ENCODE measurements at regions not wholly inside any gene's neighbourhood (a gene's known extent, or its start where the extent isn't known, plus 50 kb on each side); places are given as distances from the start of the nearest gene placed in this dataset.

GRCh38 chr11:62030071-62030684, 62.7 kb upstream of the FTH1 start:
- peaks cover 0 to 19% (median 0%) of the 10 kb centered on the region in 5 experiments for H3K9me3 ChIP-seq (ENCODE audit: control extremely low read depth in 1 of 5, control insufficient read depth in 4 of 5, insufficient read depth in 2 of 5, low read depth in 1 of 5, low read length in 4 of 5)
- WGBS (ENCODE audit: insufficient coverage): 98% methylated on average over 5 of the region's 8 CpGs
- peaks cover 2 to 21% (median 8%) of the 10 kb centered on the region in 4 experiments for H3K4me1 ChIP-seq (ENCODE audit: control extremely low read depth in 1 of 4, control insufficient read depth in 4 of 4, insufficient read depth in 4 of 4, low read length in 3 of 4)
- ChIA-PET CTCF (interaction anchor here (0.9 to 2.4 kb wide), 6 partner anchors 9 to 82 kb away, joined by 3 to 13 read pairs (median 4); no protein-coding TSS in a partner anchor), POLR2A (interaction anchor here (1.2 kb wide), 1 partner anchor 26 kb away, joined by 3 read pairs; no protein-coding TSS in a partner anchor)
- no peaks in the 10 kb centered on the region for H3K27me3 ChIP-seq (replicated peaks in 2 of 5; ENCODE audit: control insufficient read depth in 4 of 5, insufficient read depth in 5 of 5, low read length in 4 of 5)
- no peak overlapping the region for H3K27ac ChIP-seq (ENCODE audit: insufficient read depth in 1 of 2, low read depth in 1 of 2, low read length in 2 of 2, poor library complexity in 1 of 2, severe bottlenecking in 2 of 2)
- no peak for DNase-seq
- H3K4me3 ChIP-seq (ENCODE audit: control insufficient read depth in 1 of 7, extremely low read depth in 1 of 7, insufficient read depth in 4 of 7, low read depth in 2 of 7, low read length in 6 of 7): no peak overlapping the region
- H3K36me3 ChIP-seq (ENCODE audit: control insufficient read depth in 4 of 4, insufficient read depth in 4 of 4, low read length in 3 of 4): no peaks in the 10 kb centered on the region

GRCh38 chr11:62026739-62027370, 59.4 kb upstream of the FTH1 start:
- Histone ChIP-seq H3K27ac (ENCODE audit: insufficient read depth in 1 of 2, low read depth in 1 of 2, low read length in 2 of 2, poor library complexity in 1 of 2, severe bottlenecking in 2 of 2) (peak overlapping the region in 1 of 2 experiments; percentile 97), H3K4me1 (ENCODE audit: control extremely low read depth in 1 of 4, control insufficient read depth in 4 of 4, insufficient read depth in 4 of 4, low read length in 3 of 4) (peaks cover 5 to 23% (median 15%) of the 10 kb centered on the region in 4 experiments), H3K4me3 (ENCODE audit: control insufficient read depth in 1 of 7, extremely low read depth in 1 of 7, insufficient read depth in 4 of 7, low read depth in 2 of 7, low read length in 6 of 7) (no peak overlapping the region), H3K36me3 (ENCODE audit: control insufficient read depth in 4 of 4, insufficient read depth in 4 of 4, low read length in 3 of 4) (no peaks in the 10 kb centered on the region), H3K9me3 (ENCODE audit: control extremely low read depth in 1 of 5, control insufficient read depth in 4 of 5, insufficient read depth in 2 of 5, low read depth in 1 of 5, low read length in 4 of 5) (peaks cover 0 to 3% (median 1%) of the 10 kb centered on the region in 5 experiments), H3K27me3 (replicated peaks in 2 of 5; ENCODE audit: control insufficient read depth in 4 of 5, insufficient read depth in 5 of 5, low read length in 4 of 5) (no peaks in the 10 kb centered on the region)
- DNase-seq: no peak
- ChIA-PET CTCF (interaction anchor here (0.7 to 3.8 kb wide), 6 partner anchors 10 to 59 kb away, joined by 3 to 25 read pairs (median 4); no protein-coding TSS in a partner anchor), POLR2A (interaction anchor here (1.2 to 3.0 kb wide), 4 partner anchors 15 to 64 kb away, joined by 3 to 25 read pairs (median 4); no protein-coding TSS in a partner anchor)
- WGBS (ENCODE audit: insufficient coverage): 100% methylated on average over 6 of the region's 6 CpGs

GRCh38 chr11:62025487-62026105, 58.2 kb upstream of the FTH1 start:
- POLR2A ChIA-PET: interaction anchor here (0.6 to 3.0 kb wide), 13 partner anchors 15 to 71 kb away, joined by 3 to 56 read pairs (median 5); partner anchors contain the start of gene FTH1
- CTCF ChIA-PET: interaction anchor here (0.6 to 3.8 kb wide), 14 partner anchors 8 to 77 kb away, joined by 3 to 25 read pairs (median 6); partner anchors contain the start of gene FTH1
- Histone ChIP-seq H3K27me3 (replicated peaks in 2 of 5; ENCODE audit: control insufficient read depth in 4 of 5, insufficient read depth in 5 of 5, low read length in 4 of 5) (no peaks in the 10 kb centered on the region), H3K4me3 (ENCODE audit: control insufficient read depth in 1 of 7, extremely low read depth in 1 of 7, insufficient read depth in 4 of 7, low read depth in 2 of 7, low read length in 6 of 7) (peak overlapping the region in 3 of 7 experiments; percentile 32 to 50 (median 33)), H3K9me3 (ENCODE audit: control extremely low read depth in 1 of 5, control insufficient read depth in 4 of 5, insufficient read depth in 2 of 5, low read depth in 1 of 5, low read length in 4 of 5) (peaks cover 0 to 11% (median 6%) of the 10 kb centered on the region in 5 experiments), H3K4me1 (ENCODE audit: control extremely low read depth in 1 of 4, control insufficient read depth in 4 of 4, insufficient read depth in 4 of 4, low read length in 3 of 4) (peaks cover 7 to 23% (median 15%) of the 10 kb centered on the region in 4 experiments), H3K36me3 (ENCODE audit: control insufficient read depth in 4 of 4, insufficient read depth in 4 of 4, low read length in 3 of 4) (no peaks in the 10 kb centered on the region), H3K27ac (ENCODE audit: insufficient read depth in 1 of 2, low read depth in 1 of 2, low read length in 2 of 2, poor library complexity in 1 of 2, severe bottlenecking in 2 of 2) (peak overlapping the region; percentile 96 to 97)
- peak; percentile 99 to 100 (median 99) for DNase-seq
- WGBS (ENCODE audit: insufficient coverage): under 1% methylated on average over 13 of the region's 13 CpGs

GRCh38 chr11:62024936-62025486, 57.6 kb upstream of the FTH1 start:
- POLR2A ChIA-PET: interaction anchor here (1.0 to 3.0 kb wide), 10 partner anchors 16 to 70 kb away, joined by 3 to 56 read pairs (median 6); partner anchors contain the start of gene FTH1
- Histone ChIP-seq H3K27ac (ENCODE audit: insufficient read depth in 1 of 2, low read depth in 1 of 2, low read length in 2 of 2, poor library complexity in 1 of 2, severe bottlenecking in 2 of 2) (peak overlapping the region; percentile 96 to 97), H3K9me3 (ENCODE audit: control extremely low read depth in 1 of 5, control insufficient read depth in 4 of 5, insufficient read depth in 2 of 5, low read depth in 1 of 5, low read length in 4 of 5) (peaks cover 0 to 11% (median 6%) of the 10 kb centered on the region in 5 experiments), H3K36me3 (ENCODE audit: control insufficient read depth in 4 of 4, insufficient read depth in 4 of 4, low read length in 3 of 4) (no peaks in the 10 kb centered on the region), H3K27me3 (replicated peaks in 2 of 5; ENCODE audit: control insufficient read depth in 4 of 5, insufficient read depth in 5 of 5, low read length in 4 of 5) (no peaks in the 10 kb centered on the region), H3K4me3 (ENCODE audit: control insufficient read depth in 1 of 7, extremely low read depth in 1 of 7, insufficient read depth in 4 of 7, low read depth in 2 of 7, low read length in 6 of 7) (peak overlapping the region in 5 of 7 experiments; percentile 9 to 50 (median 31)), H3K4me1 (ENCODE audit: control extremely low read depth in 1 of 4, control insufficient read depth in 4 of 4, insufficient read depth in 4 of 4, low read length in 3 of 4) (peaks cover 7 to 22% (median 15%) of the 10 kb centered on the region in 4 experiments)
- no CpG with 5 or more reads among the region's 6 CpGs for WGBS (ENCODE audit: insufficient coverage)
- no peak for DNase-seq
- CTCF ChIA-PET: interaction anchor here (0.8 to 3.8 kb wide), 12 partner anchors 12 to 77 kb away, joined by 3 to 25 read pairs (median 6); partner anchors contain the start of gene FTH1

GRCh38 chr11:62022211-62022610, 54.8 kb upstream of the FTH1 start:
- Histone ChIP-seq H3K9me3 (ENCODE audit: control extremely low read depth in 1 of 5, control insufficient read depth in 4 of 5, insufficient read depth in 2 of 5, low read depth in 1 of 5, low read length in 4 of 5) (peaks cover 0 to 11% (median 6%) of the 10 kb centered on the region in 5 experiments), H3K4me1 (ENCODE audit: control extremely low read depth in 1 of 4, control insufficient read depth in 4 of 4, insufficient read depth in 4 of 4, low read length in 3 of 4) (peaks cover 7 to 26% (median 20%) of the 10 kb centered on the region in 4 experiments), H3K27me3 (replicated peaks in 2 of 5; ENCODE audit: control insufficient read depth in 4 of 5, insufficient read depth in 5 of 5, low read length in 4 of 5) (no peaks in the 10 kb centered on the region), H3K36me3 (ENCODE audit: control insufficient read depth in 4 of 4, insufficient read depth in 4 of 4, low read length in 3 of 4) (no peaks in the 10 kb centered on the region), H3K4me3 (ENCODE audit: control insufficient read depth in 1 of 7, extremely low read depth in 1 of 7, insufficient read depth in 4 of 7, low read depth in 2 of 7, low read length in 6 of 7) (no peak overlapping the region), H3K27ac (ENCODE audit: insufficient read depth in 1 of 2, low read depth in 1 of 2, low read length in 2 of 2, poor library complexity in 1 of 2, severe bottlenecking in 2 of 2) (no peak overlapping the region)
- WGBS (ENCODE audit: insufficient coverage): 100% methylated on average over 1 of the region's 3 CpGs
- no peak for DNase-seq
- ChIA-PET CTCF (interaction anchor here (0.6 to 1.4 kb wide), 4 partner anchors 12 to 135 kb away, joined by 3 read pairs; no protein-coding TSS in a partner anchor), POLR2A (interaction anchor here (2.4 kb wide), 1 partner anchor 54 kb away, joined by 7 read pairs; the partner anchor contains the start of gene FTH1)

GRCh38 chr11:62020661-62021060, 53.2 kb upstream of the FTH1 start:
- ChIA-PET CTCF (interaction anchor here (0.9 to 1.1 kb wide), 5 partner anchors 17 to 537 kb away, joined by 3 to 4 read pairs (median 3); no protein-coding TSS in a partner anchor), POLR2A (interaction anchor here (2.4 kb wide), 1 partner anchor 53 kb away, joined by 7 read pairs; the partner anchor contains the start of gene FTH1)
- Histone ChIP-seq H3K36me3 (ENCODE audit: control insufficient read depth in 4 of 4, insufficient read depth in 4 of 4, low read length in 3 of 4) (no peaks in the 10 kb centered on the region), H3K27ac (ENCODE audit: insufficient read depth in 1 of 2, low read depth in 1 of 2, low read length in 2 of 2, poor library complexity in 1 of 2, severe bottlenecking in 2 of 2) (no peak overlapping the region), H3K27me3 (replicated peaks in 2 of 5; ENCODE audit: control insufficient read depth in 4 of 5, insufficient read depth in 5 of 5, low read length in 4 of 5) (no peaks in the 10 kb centered on the region), H3K9me3 (ENCODE audit: control extremely low read depth in 1 of 5, control insufficient read depth in 4 of 5, insufficient read depth in 2 of 5, low read depth in 1 of 5, low read length in 4 of 5) (peaks cover 0 to 11% (median 6%) of the 10 kb centered on the region in 5 experiments), H3K4me1 (ENCODE audit: control extremely low read depth in 1 of 4, control insufficient read depth in 4 of 4, insufficient read depth in 4 of 4, low read length in 3 of 4) (peaks cover 7 to 21% (median 13%) of the 10 kb centered on the region in 4 experiments), H3K4me3 (ENCODE audit: control insufficient read depth in 1 of 7, extremely low read depth in 1 of 7, insufficient read depth in 4 of 7, low read depth in 2 of 7, low read length in 6 of 7) (no peak overlapping the region)
- WGBS (ENCODE audit: insufficient coverage): 94% methylated on average over 3 of the region's 3 CpGs
- no peak for DNase-seq

All from common myeloid progenitor, CD34-positive (primary cell).